HG03103 (cell line): ENCODE measurements at regions not wholly inside any gene's neighbourhood (a gene's known extent, or its start where the extent isn't known, plus 50 kb on each side); places are given as distances from the start of the nearest gene placed in this dataset.

Experiments
- ATAC-seq: cut with Tn5 transposase; IDR thresholded peaks from one replicate; pipeline ENCODE4 v1.9.1; 2021; ENCODE audit warnings: low read depth; ENCODE audit not compliant: unreplicated experiment

GRCh38 chr5:74056107-74056788 lies 430.3 kb downstream of the ARHGEF28 start:
- no peak for ATAC-seq

DNA sequence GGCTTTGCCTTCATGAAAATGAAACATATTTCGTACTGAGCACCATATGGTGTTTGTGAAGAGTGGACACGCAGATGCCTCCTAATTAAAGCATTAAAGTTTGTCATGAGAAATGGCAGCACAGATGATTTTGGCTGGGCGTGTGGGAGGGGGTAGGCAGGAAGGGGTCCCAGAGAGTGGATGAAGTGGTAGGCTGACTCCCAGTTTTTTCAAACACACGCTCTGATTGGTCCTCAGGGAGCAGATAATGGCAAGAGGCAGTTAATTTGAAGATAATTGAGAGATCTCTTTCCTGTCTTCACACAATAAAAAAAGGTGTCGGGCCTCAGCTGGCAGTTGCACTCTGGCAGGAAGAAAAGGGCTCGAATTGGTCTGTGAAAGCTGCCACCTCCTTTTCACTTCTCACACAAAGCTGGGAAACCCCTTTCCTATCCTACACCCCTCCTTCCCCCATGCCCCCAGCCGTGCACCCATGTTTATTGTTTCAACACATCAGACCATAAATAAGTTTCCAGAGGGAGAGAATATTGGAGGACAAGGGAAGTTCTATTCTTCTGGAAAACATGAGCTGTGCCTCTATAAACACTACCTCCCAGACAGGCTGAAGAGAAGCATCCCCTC lies 429.6 kb downstream of the ARHGEF28 start:
- no peak for ATAC-seq

- no peak for ATAC-seq
Measured at GRCh38 chr5:74054641-74055421, 428.8 kb downstream of the ARHGEF28 start.

GRCh38 chr5:74054139-74054538 lies 428.1 kb downstream of the ARHGEF28 start:
- ATAC-seq: no peak

GRCh38 chr5:74052441-74053221 lies 426.6 kb downstream of the ARHGEF28 start:
- no peak for ATAC-seq

DNA sequence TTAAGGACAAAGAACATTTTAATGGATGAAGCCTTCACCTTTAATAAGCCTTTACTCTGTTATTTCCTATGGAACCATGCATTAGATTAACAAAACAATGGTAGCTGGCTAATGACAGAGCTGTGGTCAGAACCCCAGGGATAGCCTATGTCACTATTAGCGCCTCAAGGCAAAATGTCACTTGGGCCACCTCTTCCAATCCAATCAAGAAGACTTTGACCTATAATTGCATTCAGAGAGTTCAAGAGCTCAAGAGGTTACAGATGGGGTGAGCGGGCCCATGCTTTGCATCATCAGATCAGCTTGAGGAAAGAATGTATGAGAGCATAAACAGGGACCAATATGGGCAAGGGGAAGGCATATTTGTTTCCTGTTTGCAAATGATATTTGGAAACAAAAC lies 425.1 kb downstream of the ARHGEF28 start:
- no peak for ATAC-seq

GRCh38 chr5:74044936-74045335 lies 418.9 kb downstream of the ARHGEF28 start:
- ATAC-seq: no peak

- ATAC-seq: no peak
Measured at GRCh38 chr5:74042959-74043358, 417.0 kb downstream of the ARHGEF28 start.

- no peak for ATAC-seq
Measured at GRCh38 chr5:74042559-74042958, 416.6 kb downstream of the ARHGEF28 start.

- no peak for ATAC-seq
Measured at GRCh38 chr5:74041913-74042312, 415.9 kb downstream of the ARHGEF28 start.

GRCh38 chr5:74040811-74041491 lies 415.0 kb downstream of the ARHGEF28 start:
- no peak for ATAC-seq

DNA sequence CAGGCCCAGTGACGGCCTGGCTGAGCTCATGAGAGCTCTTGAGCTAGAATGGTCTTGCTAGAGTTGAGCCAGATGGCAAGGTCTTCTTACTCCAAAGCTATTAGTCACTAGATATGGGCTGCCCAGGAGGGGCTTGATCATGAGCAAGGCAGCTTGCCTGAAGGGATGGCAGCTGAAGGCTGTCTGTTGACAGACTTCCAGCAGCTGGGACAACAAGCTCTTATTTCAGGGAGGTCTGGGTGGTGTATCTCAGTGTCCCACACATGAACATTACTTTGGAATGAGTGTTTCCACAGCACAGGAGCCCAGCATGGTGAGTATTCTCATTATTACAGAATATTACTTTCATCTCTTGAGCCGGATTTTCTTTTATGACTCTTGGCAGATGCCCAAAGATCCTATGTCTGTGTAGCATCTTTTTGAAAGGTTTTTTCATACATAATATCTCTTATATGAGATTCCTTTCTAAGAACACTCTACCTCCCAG lies 414.1 kb downstream of the ARHGEF28 start:
- ATAC-seq: no peak

DNA sequence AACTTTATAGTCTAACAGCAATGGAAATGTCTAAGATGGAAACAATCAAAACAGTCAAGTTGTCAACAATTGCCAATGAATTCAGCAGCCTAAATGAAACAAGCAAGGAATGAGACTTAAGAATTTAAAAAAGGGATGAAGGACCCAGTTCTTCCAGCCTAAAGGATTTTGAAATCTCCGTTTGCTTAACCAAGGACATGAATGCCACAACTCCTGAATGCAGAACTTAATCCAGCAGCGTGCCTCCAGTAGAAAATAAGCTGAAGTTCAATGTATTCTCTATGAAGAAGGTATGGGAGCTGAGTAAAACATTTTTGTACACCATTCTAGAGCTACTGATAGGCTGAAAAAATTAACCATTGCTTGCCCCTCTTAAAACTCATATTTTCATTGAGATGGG lies 411.3 kb downstream of the ARHGEF28 start:
- no peak for ATAC-seq

- peak; percentile 77 for ATAC-seq
Measured at GRCh38 chr5:74035521-74035937, 409.5 kb downstream of the ARHGEF28 start.

DNA sequence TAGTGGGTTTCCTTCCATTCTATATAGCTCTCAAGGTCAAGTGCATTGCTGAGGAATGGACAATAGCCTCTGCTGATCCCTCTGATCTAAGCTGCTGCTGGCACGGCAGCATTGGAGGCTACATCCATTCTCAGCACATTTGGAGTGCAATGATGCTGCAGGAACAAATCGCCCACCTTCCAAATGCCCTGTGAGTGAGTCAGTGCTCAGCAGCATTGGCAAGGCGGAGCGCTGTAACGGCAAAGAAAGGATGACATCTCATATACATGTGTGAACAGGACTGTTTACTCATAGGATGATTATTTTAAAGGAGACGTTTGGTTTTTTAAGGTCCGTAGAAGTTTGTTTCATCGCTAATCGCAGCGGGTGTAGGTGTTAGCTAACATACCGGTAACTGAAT lies 408.7 kb downstream of the ARHGEF28 start:
- no peak for ATAC-seq

DNA sequence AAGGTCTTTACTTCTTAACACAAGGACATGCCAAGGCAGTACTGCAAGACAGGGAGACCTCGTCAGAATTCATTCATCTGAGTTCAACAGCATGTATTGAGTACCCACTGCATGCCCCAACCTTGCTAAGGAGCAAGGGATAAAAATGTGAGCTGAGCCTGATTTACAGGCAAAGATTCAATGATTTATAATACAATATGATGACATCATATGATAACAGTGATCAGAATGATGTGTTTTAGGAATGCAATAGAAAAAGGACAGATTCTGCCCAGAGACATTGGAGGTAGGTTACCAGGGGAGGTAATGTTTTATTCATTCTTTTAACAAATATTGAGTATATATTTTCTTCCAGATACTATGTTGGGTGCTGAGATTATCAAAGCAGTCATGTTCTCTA lies 406.6 kb downstream of the ARHGEF28 start:
- ATAC-seq: no peak

DNA sequence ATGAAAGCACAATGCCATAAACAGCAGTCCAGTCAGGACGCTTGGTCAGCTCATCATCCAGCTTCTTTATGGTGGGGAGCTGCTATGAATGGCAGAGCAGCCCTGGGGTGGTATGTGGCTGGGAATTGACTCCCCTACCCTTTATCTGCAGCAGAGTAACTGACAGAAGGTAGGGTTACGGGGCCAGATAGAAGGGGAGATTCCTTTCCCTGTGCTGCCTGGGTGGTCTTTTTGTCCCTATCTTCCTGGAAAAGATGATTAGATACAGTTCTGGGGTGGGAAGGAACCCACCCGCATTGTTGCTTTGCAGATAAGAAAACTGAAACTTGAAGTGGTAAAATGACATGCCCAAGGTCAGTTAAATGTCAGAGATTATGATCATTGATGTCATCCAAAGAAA lies 405.5 kb downstream of the ARHGEF28 start:
- ATAC-seq: no peak

- ATAC-seq: no peak
Measured at GRCh38 chr5:74030821-74031220, 404.8 kb downstream of the ARHGEF28 start.

GRCh38 chr5:74030371-74030770 lies 404.4 kb downstream of the ARHGEF28 start:
- ATAC-seq: no peak

DNA sequence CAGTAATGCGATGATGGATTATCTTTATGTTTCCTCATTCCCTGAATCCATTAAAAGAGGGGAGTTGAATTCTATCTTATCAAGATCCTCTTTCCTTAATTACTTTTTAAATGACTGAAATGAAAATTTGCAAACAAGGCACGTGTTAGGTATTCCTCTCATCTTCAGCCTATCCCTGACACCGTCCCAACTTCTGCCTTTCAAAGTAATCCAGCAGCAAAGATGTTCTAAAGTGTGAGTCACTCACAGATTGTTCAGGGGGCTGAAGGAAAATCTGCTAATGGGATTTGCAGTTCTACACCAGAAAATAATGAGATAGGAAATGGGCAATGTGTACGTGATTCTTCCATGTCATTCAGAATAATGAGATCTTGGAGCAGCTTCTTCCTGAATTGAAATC lies 403.0 kb downstream of the ARHGEF28 start:
- ATAC-seq: no peak
